GM12878 (cell line): ENCODE measurements at regions not wholly inside any gene's neighbourhood (a gene's known extent, or its start where the extent isn't known, plus 50 kb on each side); places are given as distances from the start of the nearest gene placed in this dataset.

ENCODE experiments used
- MYB ChIP-seq: fragments of 150-350 bp; IDR thresholded peaks from 2 replicates; pipeline ENCODE4 v1.6.1; 2014; ENCODE audit warnings: mild to moderate bottlenecking, low read depth, low read length, borderline replicate concordance
- NRF1 ChIP-seq: conservative IDR thresholded peaks from 2 replicates; pipeline ENCODE4 v1.6.1; 2011; ENCODE audit warnings: mild to moderate bottlenecking, low read depth, low read length, improper control_type of control experiment
- POLR2A ChIP-seq: IDR thresholded peaks from 2 replicates; pipeline ENCODE4 v1.6.1; 2011; ENCODE audit warnings: low read depth, mild to moderate bottlenecking, low read length
- TF ChIP-seq, protein P1 (sequence below): IDR thresholded peaks from 2 replicates; pipeline ENCODE4 v1.6.1; 2011; ENCODE audit warnings: low read depth, mild to moderate bottlenecking, low read length, moderate library complexity, borderline replicate concordance; ENCODE audit errors: extremely low read depth
- TF ChIP-seq, protein P2 (sequence below), 3 experiments: IDR thresholded peaks in 2 of 3; conservative IDR thresholded peaks in 1 of 3; 2 replicates each; pipeline ENCODE4 v1.5.1; 2011; ENCODE audit warnings: low read depth in 3 of 3, low read length in 3 of 3, mild to moderate bottlenecking in 3 of 3, control low read depth in 2 of 3, moderate library complexity in 2 of 3, inconsistent platforms in 1 of 3, mixed read lengths in 1 of 3; ENCODE audit not compliant: control insufficient read depth in 2 of 3, insufficient read depth in 1 of 3; ENCODE audit errors: extremely low read depth in 1 of 3
- TF ChIP-seq, protein P3 (sequence below): IDR thresholded peaks from 2 replicates; pipeline ENCODE4 v1.6.1; 2011; ENCODE audit warnings: mild to moderate bottlenecking, low read depth, low read length, moderate library complexity; ENCODE audit not compliant: insufficient replicate concordance

DNA sequence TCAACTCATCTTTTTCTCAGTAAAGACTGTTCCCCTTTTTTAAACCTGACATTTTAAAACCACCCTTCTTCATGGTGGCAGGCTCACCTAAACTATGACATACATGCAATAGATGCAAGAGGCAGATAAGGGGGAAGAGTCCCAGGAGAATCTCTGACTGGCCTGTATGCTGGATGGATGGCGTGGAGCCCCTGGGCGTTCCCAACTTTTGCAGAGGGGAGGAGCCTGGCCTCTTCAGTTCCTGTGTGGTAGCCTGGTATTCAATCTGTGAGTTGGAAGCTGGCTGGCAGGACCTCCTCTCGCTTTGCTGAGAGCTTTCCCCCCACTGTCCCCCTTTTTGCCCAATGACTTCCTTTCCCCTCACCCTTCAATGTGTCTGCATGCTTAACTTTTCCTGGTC, 217.6 kb upstream of the CA10 start:
- TF ChIP-seq, protein P1, sequence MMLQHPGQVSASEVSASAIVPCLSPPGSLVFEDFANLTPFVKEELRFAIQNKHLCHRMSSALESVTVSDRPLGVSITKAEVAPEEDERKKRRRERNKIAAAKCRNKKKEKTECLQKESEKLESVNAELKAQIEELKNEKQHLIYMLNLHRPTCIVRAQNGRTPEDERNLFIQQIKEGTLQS, result no peak
- TF ChIP-seq, protein P2, sequence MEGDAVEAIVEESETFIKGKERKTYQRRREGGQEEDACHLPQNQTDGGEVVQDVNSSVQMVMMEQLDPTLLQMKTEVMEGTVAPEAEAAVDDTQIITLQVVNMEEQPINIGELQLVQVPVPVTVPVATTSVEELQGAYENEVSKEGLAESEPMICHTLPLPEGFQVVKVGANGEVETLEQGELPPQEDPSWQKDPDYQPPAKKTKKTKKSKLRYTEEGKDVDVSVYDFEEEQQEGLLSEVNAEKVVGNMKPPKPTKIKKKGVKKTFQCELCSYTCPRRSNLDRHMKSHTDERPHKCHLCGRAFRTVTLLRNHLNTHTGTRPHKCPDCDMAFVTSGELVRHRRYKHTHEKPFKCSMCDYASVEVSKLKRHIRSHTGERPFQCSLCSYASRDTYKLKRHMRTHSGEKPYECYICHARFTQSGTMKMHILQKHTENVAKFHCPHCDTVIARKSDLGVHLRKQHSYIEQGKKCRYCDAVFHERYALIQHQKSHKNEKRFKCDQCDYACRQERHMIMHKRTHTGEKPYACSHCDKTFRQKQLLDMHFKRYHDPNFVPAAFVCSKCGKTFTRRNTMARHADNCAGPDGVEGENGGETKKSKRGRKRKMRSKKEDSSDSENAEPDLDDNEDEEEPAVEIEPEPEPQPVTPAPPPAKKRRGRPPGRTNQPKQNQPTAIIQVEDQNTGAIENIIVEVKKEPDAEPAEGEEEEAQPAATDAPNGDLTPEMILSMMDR (IDR thresholded peaks at IDR 0.05 in 2 of 3, conservative IDR thresholded peaks at IDR 0.05 in 1 of 3; ENCODE audit: control insufficient read depth in 2 of 3, extremely low read depth in 1 of 3, insufficient read depth in 1 of 3, low read depth in 3 of 3, low read length in 3 of 3), result no peak
- TF ChIP-seq MYB (no peak), POLR2A (no peak), NRF1 (no peak)
- TF ChIP-seq, protein P3, sequence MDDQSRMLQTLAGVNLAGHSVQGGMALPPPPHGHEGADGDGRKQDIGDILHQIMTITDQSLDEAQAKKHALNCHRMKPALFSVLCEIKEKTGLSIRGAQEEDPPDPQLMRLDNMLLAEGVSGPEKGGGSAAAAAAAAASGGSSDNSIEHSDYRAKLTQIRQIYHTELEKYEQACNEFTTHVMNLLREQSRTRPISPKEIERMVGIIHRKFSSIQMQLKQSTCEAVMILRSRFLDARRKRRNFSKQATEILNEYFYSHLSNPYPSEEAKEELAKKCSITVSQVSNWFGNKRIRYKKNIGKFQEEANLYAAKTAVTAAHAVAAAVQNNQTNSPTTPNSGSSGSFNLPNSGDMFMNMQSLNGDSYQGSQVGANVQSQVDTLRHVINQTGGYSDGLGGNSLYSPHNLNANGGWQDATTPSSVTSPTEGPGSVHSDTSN, result no peak
